GM21423 (cell line): ENCODE measurements at regions not wholly inside any gene's neighbourhood (a gene's known extent, or its start where the extent isn't known, plus 50 kb on each side); places are given as distances from the start of the nearest gene placed in this dataset.

Experiments
- ATAC-seq: cut with Tn5 transposase; IDR thresholded peaks from one replicate; pipeline ENCODE4 v1.9.1; 2021; ENCODE audit warnings: mild to moderate bottlenecking, moderate library complexity; ENCODE audit not compliant: unreplicated experiment

DNA sequence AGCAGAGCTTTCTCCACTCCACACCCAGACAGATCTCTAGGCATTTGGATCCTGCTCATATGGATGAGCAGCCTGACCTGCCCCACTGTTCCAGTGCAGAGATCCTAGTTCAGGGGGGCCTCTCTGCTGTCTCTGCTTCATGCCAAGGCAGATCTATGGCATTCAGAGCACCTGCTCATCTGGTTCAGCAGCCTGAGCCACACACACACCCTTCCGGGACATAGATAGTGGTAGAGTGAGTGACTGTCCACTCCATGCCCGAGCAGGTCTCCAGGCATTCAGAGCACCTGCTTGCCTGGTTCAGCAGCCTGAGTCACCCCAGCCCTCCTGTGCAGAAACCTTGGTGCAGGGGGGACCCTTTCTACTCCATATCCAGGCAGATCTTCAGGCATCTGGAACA is 54.3 kb upstream of the ZNF800 start:
- no peak for ATAC-seq
